HG03139 (cell line): ENCODE measurements at regions not wholly inside any gene's neighbourhood (a gene's known extent, or its start where the extent isn't known, plus 50 kb on each side); places are given as distances from the start of the nearest gene placed in this dataset.

Source experiments
- ATAC-seq: cut with Tn5 transposase; IDR thresholded peaks from one replicate; pipeline ENCODE4 v1.9.1; 2021; ENCODE audit not compliant: unreplicated experiment

GRCh38 chr10:90398566-90398965, 459.3 kb downstream of the HTR7 start:
- no peak for ATAC-seq

GRCh38 chr10:90399782-90400181, 458.1 kb downstream of the HTR7 start:
- no peak for ATAC-seq

- no peak for ATAC-seq
These were observed 454.4 kb downstream of the HTR7 start for GRCh38 chr10:90403211-90404000.

GRCh38 chr10:90407131-90407530, 450.7 kb downstream of the HTR7 start:
- ATAC-seq: no peak

GRCh38 chr10:90407851-90408250, 450.0 kb downstream of the HTR7 start:
- no peak for ATAC-seq

- no peak for ATAC-seq
These were observed 445.3 kb downstream of the HTR7 start for GRCh38 chr10:90412582-90412981.

GRCh38 chr10:90413196-90413595, 444.6 kb downstream of the HTR7 start:
- no peak for ATAC-seq

- ATAC-seq: no peak
These were observed 442.9 kb downstream of the HTR7 start for GRCh38 chr10:90414926-90415325.

GRCh38 chr10:90417029-90417428, 440.8 kb downstream of the HTR7 start:
- ATAC-seq: no peak

GRCh38 chr10:90417476-90418210, 440.2 kb downstream of the HTR7 start:
- no peak for ATAC-seq

GRCh38 chr10:90418869-90419652, 438.8 kb downstream of the HTR7 start:
- no peak for ATAC-seq

GRCh38 chr10:90420637-90421318, 437.1 kb downstream of the HTR7 start:
- ATAC-seq: no peak

GRCh38 chr10:90421874-90422273, 436.0 kb downstream of the HTR7 start:
- no peak for ATAC-seq

- no peak for ATAC-seq
These were observed 433.1 kb downstream of the HTR7 start for GRCh38 chr10:90424730-90425129.

- ATAC-seq: no peak
These were observed 427.7 kb downstream of the HTR7 start for GRCh38 chr10:90430186-90430585.

- no peak for ATAC-seq
These were observed 425.0 kb downstream of the HTR7 start for GRCh38 chr10:90432866-90433265.

- no peak for ATAC-seq
These were observed 422.5 kb downstream of the HTR7 start for GRCh38 chr10:90435296-90435695.

GRCh38 chr10:90437452-90437851, 420.4 kb downstream of the HTR7 start:
- ATAC-seq: no peak

GRCh38 chr10:90440870-90441269, 417.0 kb downstream of the HTR7 start:
- ATAC-seq: no peak

- no peak for ATAC-seq
These were observed 414.5 kb downstream of the HTR7 start for GRCh38 chr10:90443342-90443741.

- no peak for ATAC-seq
These were observed 410.0 kb downstream of the HTR7 start for GRCh38 chr10:90447831-90448230.
